HG03045 (cell line): ENCODE measurements at regions not wholly inside any gene's neighbourhood (a gene's known extent, or its start where the extent isn't known, plus 50 kb on each side); places are given as distances from the start of the nearest gene placed in this dataset.
A peak's percentile ranks its signal among the peaks of the same experiment; 100 is the strongest.

Experiments used
- ATAC-seq: cut with Tn5 transposase; IDR thresholded peaks from one replicate; pipeline ENCODE4 v1.9.1; 2021; ENCODE audit warnings: mild to moderate bottlenecking, moderate library complexity; ENCODE audit not compliant: unreplicated experiment

GRCh38 chr12:25058012-25058411 lies 109.1 kb upstream of the BCAT1 start:
- no peak for ATAC-seq

DNA sequence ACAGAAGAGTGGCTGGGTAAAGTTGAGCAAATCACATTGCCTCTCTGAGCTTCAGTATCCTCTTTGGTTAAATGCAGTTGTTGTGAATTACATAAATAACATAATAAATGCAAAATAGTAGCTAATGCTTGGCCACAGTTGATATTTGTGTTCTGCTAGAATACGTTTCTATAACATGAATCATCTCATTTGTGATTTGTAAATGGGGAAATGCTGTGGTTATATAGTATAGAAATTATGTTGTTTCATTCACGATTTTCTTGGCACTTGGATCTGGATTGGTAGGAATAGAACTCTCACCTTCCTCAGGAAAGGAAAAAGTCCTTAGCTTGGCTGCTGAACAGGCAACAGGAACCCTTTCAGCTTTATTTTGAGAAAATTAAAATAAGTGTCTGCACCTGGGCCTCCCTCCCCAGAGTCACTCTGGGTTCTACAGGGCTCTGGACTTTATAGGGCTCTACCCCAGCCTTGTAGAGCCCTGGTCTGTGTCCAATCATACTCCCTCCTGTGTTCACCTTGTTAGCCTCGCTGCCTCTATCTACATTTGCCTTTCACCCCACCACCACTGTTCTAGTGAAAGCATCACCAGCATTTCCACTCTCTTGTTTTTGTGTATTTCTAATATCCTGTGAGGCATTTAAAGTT lies 107.7 kb upstream of the BCAT1 start:
- ATAC-seq = no peak

GRCh38 chr12:25056011-25056410 lies 107.1 kb upstream of the BCAT1 start:
- no peak for ATAC-seq

DNA sequence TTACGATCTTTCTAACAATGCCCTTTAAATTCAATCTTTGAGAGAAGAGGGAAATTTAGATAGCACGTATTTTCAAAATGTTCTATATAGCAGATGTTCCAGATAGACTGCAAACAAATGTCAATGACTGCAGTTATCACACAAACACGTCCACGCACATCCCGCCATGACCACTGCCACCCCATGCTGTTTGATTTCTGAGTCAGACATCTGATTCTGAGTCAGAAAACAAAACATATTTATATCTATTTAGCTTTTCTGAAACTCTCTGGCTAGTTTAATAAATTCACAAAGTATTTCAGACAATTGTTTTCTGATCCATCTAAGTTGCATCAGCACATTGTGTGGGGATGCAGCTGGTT lies 105.9 kb upstream of the BCAT1 start:
- ATAC-seq = peak; percentile 21

- no peak for ATAC-seq
Observed at GRCh38 chr12:25054076-25054782, 105.3 kb upstream of the BCAT1 start.

DNA sequence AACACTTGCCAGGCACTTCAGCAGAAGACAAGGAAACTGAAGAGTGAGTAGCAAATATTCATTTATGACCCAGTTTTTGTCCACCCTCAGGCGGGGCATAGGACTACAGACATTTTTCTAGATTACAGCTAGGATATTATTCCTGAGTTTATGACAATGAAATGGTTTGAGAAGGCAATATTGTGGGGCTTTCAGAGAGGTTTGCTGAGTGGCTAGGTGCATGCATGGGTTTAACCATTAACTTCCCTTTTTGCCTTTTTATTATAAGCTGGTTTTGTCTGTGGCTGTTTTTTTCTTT lies 104.0 kb upstream of the BCAT1 start:
- ATAC-seq = no peak

DNA sequence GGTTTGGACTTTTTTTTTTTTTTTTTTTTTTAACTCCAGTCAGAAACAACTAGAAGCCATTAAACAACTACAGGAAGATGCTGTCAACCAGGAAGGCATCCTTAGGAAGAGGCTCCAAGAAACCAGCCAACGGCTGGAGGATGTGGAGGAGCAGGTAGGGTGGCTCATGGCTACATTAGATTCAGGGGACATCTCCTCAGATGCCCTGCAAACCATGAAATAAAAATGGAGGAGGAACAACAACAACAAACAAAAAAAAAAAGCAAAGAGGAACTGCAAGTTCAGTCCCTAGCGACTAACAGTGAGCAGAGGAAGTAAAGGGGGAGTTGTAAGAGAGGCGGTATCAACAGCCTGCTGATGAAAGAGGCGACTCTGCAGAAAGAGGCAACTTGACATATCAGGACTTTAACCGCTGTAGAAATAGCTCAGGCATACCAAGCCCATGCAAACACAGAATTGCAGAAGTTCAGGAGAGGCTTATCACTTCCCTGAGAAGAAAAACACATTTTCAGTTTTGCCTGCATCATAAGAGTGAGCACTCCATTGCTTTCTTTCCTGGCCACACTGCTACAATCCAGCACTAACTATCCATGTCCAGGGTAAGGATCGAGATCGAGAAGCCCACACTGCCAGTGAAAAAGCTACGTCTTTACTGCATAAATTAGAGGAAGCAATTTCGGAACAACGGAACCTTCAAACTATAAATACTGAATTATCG lies 103.5 kb upstream of the BCAT1 start:
- peak; percentile 67 for ATAC-seq

DNA sequence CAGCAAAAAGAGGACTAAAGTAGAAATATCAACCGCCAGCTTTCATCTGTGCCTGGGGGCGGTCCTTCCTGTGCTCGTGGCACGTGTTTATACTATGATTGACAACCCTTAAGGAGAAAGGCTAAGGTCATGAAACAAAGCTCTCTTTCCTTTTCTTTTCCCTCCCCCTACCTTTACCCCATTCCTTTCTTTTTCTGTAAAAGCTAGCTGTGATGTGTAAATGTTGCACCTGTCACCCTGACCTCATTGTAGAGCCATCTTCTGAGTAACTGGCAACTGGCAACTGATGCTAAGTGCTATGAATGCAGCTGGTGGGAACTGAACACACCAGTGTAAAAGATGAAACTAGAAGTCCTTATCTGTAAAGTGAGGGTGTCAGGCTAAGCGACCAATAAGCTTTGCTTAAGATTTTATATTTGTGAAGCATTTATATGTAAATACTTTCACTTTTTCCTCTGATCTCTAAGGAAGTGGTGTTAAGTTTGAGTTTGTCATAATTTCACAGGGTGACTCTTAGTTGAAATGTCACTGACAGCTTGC lies 102.8 kb upstream of the BCAT1 start:
- peak; percentile 61 for ATAC-seq

GRCh38 chr12:25051171-25051570 lies 102.3 kb upstream of the BCAT1 start:
- no peak for ATAC-seq

DNA sequence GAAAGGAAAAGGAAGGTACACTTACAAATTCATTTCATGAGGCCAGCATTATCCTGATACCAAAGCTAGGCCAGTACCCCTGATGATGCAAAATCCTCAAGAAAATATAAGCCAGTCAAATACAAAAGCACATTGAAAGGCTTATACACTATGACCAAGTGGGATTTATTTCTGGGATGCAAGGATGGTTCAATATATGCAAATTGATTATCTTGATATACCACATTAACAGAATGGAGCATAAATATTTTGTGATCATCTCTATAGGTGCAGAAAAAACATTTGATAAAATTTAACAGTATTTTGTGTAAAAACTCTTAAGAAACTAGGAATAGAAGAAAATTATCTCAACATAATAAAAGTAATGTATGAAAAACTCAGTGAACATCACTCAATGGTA lies 97.0 kb upstream of the BCAT1 start:
- no peak for ATAC-seq

- no peak for ATAC-seq
Observed at GRCh38 chr12:25041006-25041741, 92.3 kb upstream of the BCAT1 start.

GRCh38 chr12:25040593-25040992 lies 91.7 kb upstream of the BCAT1 start:
- ATAC-seq = no peak

DNA sequence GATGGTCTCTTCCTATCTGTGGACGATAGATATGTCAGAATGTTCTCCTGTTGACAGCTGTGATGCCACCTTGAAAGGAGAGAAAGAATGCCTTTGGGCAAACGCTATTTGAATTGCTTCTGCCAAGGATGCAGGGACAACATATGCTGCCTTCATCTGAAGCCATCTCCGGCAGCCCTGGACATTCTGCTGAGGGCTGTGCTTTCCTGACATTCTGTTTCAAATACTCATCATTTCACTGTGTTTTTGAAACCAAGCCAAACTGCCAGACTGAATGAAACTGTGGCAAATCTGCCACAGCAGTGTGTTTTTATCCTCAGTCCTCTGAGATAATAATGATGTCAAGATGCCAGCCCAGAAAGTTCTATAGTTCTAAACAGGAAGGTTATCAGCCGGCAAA lies 85.8 kb upstream of the BCAT1 start:
- no peak for ATAC-seq

GRCh38 chr12:25025951-25026490 lies 77.1 kb upstream of the BCAT1 start:
- ATAC-seq = no peak

GRCh38 chr12:25025260-25025659 lies 76.4 kb upstream of the BCAT1 start:
- ATAC-seq = no peak

DNA sequence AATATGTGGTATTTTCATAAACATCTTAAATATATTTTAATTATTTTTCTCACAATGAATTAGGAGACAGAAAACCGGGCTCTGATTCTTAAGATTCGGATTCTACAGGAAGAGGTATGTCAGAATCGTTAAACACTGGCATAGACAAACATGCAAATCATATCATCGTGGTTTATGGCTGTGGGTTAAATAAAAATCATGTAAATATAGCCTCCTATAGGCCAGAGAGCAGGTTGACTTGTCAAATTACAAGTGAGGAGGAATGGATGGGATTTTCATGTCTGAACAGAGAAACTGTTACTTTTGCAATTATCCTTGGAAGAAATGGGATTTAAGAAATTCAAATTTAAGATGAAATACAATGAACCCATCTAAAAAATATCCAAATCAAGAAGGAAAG lies 74.9 kb upstream of the BCAT1 start:
- no peak for ATAC-seq

DNA sequence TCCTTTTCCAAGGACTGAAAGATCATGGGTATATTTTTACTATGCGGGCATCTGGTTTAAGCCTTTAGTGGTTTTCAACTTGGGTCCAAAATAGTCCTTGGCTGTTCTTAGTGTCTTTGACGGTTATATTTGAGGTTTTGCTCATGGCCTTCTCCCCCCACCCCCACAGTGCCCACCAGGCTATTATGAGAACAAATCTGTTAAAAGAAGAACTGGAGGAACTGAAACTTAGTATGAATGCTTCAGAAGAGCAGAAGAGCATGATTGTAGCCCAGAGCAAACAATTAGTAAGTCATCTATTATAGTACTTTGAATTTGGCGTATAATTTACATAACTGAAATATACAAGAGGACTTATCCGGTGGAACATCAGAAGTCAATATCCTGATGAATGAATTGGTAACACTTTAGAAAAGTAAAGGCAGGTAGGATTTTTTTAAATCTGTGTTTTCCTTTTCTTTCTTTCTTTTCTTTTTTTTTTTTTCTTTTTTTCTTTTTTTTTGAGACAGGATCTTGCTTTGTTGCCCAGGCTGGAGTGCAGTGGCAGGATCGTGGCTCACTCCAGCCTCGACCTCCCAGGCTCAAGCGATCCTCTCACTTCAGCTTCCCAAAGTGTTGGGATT lies 71.8 kb upstream of the BCAT1 start:
- peak; percentile 85 for ATAC-seq

GRCh38 chr12:25018146-25018545 lies 69.2 kb upstream of the BCAT1 start:
- no peak for ATAC-seq

DNA sequence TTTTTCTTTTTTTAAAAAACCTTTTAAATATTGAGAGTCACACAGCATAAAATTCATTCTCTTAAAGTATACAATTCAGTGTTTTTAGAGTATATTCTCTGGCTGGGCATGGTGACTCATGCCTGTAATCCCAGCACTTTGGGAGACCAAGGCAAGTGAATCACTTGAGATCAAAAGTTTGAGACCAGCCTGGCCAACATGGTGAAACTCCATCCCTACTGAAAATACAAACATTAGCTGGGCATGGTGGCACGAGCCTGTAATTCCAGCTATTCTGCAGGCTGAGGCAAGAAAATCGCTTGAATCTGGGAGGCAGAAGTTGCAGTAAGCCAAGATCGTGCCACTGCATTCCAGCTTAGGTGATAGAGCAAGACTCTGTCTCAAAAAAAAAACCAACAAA lies 68.4 kb upstream of the BCAT1 start:
- ATAC-seq = no peak

DNA sequence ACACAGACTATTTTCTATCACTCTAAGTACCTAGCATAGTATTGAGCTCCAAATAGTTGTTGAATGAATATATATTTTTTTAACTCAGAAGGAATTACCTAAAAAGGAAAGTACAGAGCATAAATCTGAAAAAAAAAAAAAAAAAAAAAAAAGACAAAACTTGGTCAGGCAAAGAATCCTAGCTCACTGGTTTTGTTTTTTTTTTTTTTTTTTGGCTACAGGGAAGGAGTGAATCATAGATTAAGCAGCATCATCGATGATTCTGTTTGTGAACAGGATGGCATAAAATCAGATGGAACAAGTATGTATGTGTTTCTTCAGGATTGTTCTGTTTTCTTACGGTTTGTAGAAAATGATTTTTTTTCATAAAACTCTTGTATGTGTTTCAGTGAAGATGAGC lies 66.1 kb upstream of the BCAT1 start:
- ATAC-seq = no peak

DNA sequence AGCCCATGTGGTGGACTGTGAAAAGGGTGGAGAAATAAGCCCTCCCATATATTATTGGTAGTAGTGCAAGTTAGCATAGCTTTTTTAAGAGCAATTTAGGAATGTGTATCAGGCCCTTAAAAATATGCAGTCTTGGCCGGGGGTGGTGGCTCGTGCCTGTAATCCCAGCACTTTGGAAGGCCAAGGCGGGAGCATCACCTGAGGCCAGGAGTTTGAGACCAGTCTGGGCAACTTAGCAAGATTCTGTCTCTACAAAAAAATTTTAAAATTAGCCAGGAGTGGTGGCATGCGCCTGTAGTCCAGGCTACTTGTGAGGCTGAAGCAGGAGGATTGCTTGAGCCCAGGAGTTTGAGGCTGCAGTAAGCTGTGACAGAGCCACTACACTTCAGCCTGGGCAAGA lies 64.2 kb upstream of the BCAT1 start:
- ATAC-seq = no peak
